GM04504 (cell line): ENCODE measurements at regions not wholly inside any gene's neighbourhood (a gene's known extent, or its start where the extent isn't known, plus 50 kb on each side); places are given as distances from the start of the nearest gene placed in this dataset.

Experiments
- DNase-seq: peaks from one replicate; pipeline ENCODE4 v3.0.0-alpha.2; 2012; ENCODE audit warnings: low read depth

- no peak for DNase-seq
Measured at GRCh38 chr18:26741758-26742157, 123.7 kb downstream of the AQP4 start.

- DNase-seq: no peak
Measured at GRCh38 chr18:26741048-26741447, 124.5 kb downstream of the AQP4 start.

GRCh38 chr18:26740396-26740795 lies 125.1 kb downstream of the AQP4 start:
- DNase-seq: no peak

GRCh38 chr18:26738706-26739105 lies 126.8 kb downstream of the AQP4 start:
- no peak for DNase-seq

- DNase-seq: no peak
Measured at GRCh38 chr18:26736301-26736700, 129.2 kb downstream of the AQP4 start.

GRCh38 chr18:26734760-26735159 lies 130.7 kb downstream of the AQP4 start:
- DNase-seq: no peak

- DNase-seq: no peak
Measured at GRCh38 chr18:26729449-26729848, 136.1 kb downstream of the AQP4 start.

GRCh38 chr18:26729008-26729407 lies 136.5 kb downstream of the AQP4 start:
- DNase-seq: no peak

GRCh38 chr18:26723981-26724380 lies 141.5 kb downstream of the AQP4 start:
- no peak for DNase-seq

- DNase-seq: no peak
Measured at GRCh38 chr18:26722565-26722931, 143.0 kb downstream of the AQP4 start.

GRCh38 chr18:26721854-26722564 lies 143.5 kb downstream of the AQP4 start:
- DNase-seq: no peak

GRCh38 chr18:26719896-26720295 lies 145.6 kb downstream of the AQP4 start:
- DNase-seq: no peak

- no peak for DNase-seq
Measured at GRCh38 chr18:26717123-26717719, 148.3 kb downstream of the AQP4 start.

GRCh38 chr18:26714739-26715138 lies 150.8 kb downstream of the AQP4 start:
- no peak for DNase-seq

- no peak for DNase-seq
Measured at GRCh38 chr18:26711756-26712155, 153.8 kb downstream of the AQP4 start.

- no peak for DNase-seq
Measured at GRCh38 chr18:26710470-26711096, 154.9 kb downstream of the AQP4 start.

GRCh38 chr18:26709897-26710296 lies 155.6 kb downstream of the AQP4 start:
- no peak for DNase-seq

- no peak for DNase-seq
Measured at GRCh38 chr18:26708806-26709716, 156.4 kb downstream of the AQP4 start.

GRCh38 chr18:26706911-26707351 lies 158.6 kb downstream of the AQP4 start:
- DNase-seq: no peak

GRCh38 chr18:26705757-26706156 lies 157.4 kb upstream of the KCTD1 start:
- DNase-seq: no peak

- DNase-seq: no peak
Measured at GRCh38 chr18:26703170-26703930, 155.0 kb upstream of the KCTD1 start.

- DNase-seq: no peak
Measured at GRCh38 chr18:26702086-26702485, 153.7 kb upstream of the KCTD1 start.
